ENCODE measurements at regions not wholly inside any gene's neighbourhood (a gene's known extent, or its start where the extent isn't known, plus 50 kb on each side); places are given as distances from the start of the nearest gene placed in this dataset.

- Histone ChIP-seq H3K79me2 (ENCODE audit: control insufficient read depth, insufficient read depth, low read length, unreplicated experiment) (no peaks in the 10 kb centered on the region), H3K4me1 (ENCODE audit: control insufficient read depth, insufficient read depth, low read length, unreplicated experiment) (no peaks in the 10 kb centered on the region), H3K4me3 (ENCODE audit: low read depth, low read length) (no peak overlapping the region), H3K27me3 (ENCODE audit: insufficient read depth, low read length) (no peaks in the 10 kb centered on the region), H3K27ac (ENCODE audit: low read depth, low read length) (no peak overlapping the region), H3K36me3 (ENCODE audit: insufficient read depth, low read length) (no peaks in the 10 kb centered on the region), H2AFZ (ENCODE audit: low read length, unreplicated experiment) (no peak overlapping the region)
Measured at GRCh38 chr1:96996001-96996400, 274.4 kb downstream of the PTBP2 start.

- H3K79me2 ChIP-seq (ENCODE audit: control insufficient read depth, insufficient read depth, low read length, unreplicated experiment) = no peaks in the 10 kb centered on the region
- no peaks in the 10 kb centered on the region for H3K36me3 ChIP-seq (ENCODE audit: insufficient read depth, low read length)
- no peak overlapping the region for H3K4me3 ChIP-seq (ENCODE audit: low read depth, low read length)
- no peak overlapping the region for H3K27ac ChIP-seq (ENCODE audit: low read depth, low read length)
- no peaks in the 10 kb centered on the region for H3K4me1 ChIP-seq (ENCODE audit: control insufficient read depth, insufficient read depth, low read length, unreplicated experiment)
- H2AFZ ChIP-seq (ENCODE audit: low read length, unreplicated experiment) = no peak overlapping the region
- no peaks in the 10 kb centered on the region for H3K27me3 ChIP-seq (ENCODE audit: insufficient read depth, low read length)
Measured at GRCh38 chr1:96997717-96998116, 276.1 kb downstream of the PTBP2 start.

GRCh38 chr1:96998466-96998865 is 276.9 kb downstream of the PTBP2 start:
- Histone ChIP-seq H3K4me1 (ENCODE audit: control insufficient read depth, insufficient read depth, low read length, unreplicated experiment) (no peaks in the 10 kb centered on the region), H3K79me2 (ENCODE audit: control insufficient read depth, insufficient read depth, low read length, unreplicated experiment) (no peaks in the 10 kb centered on the region), H3K27me3 (ENCODE audit: insufficient read depth, low read length) (no peaks in the 10 kb centered on the region), H3K4me3 (ENCODE audit: low read depth, low read length) (no peak overlapping the region), H3K36me3 (ENCODE audit: insufficient read depth, low read length) (no peaks in the 10 kb centered on the region), H2AFZ (ENCODE audit: low read length, unreplicated experiment) (no peak overlapping the region), H3K27ac (ENCODE audit: low read depth, low read length) (no peak overlapping the region)

- Histone ChIP-seq H3K4me3 (ENCODE audit: low read depth, low read length) (no peak overlapping the region), H3K4me1 (ENCODE audit: control insufficient read depth, insufficient read depth, low read length, unreplicated experiment) (no peaks in the 10 kb centered on the region), H3K27me3 (ENCODE audit: insufficient read depth, low read length) (no peaks in the 10 kb centered on the region), H2AFZ (ENCODE audit: low read length, unreplicated experiment) (no peak overlapping the region), H3K27ac (ENCODE audit: low read depth, low read length) (no peak overlapping the region), H3K36me3 (ENCODE audit: insufficient read depth, low read length) (no peaks in the 10 kb centered on the region), H3K79me2 (ENCODE audit: control insufficient read depth, insufficient read depth, low read length, unreplicated experiment) (no peaks in the 10 kb centered on the region)
Measured at GRCh38 chr1:96999191-96999590, 277.6 kb downstream of the PTBP2 start.

GRCh38 chr1:97004054-97004453 is 282.5 kb downstream of the PTBP2 start:
- H3K27ac ChIP-seq (ENCODE audit: low read depth, low read length) = no peak overlapping the region
- H2AFZ ChIP-seq (ENCODE audit: low read length, unreplicated experiment) = no peak overlapping the region
- no peaks in the 10 kb centered on the region for H3K79me2 ChIP-seq (ENCODE audit: control insufficient read depth, insufficient read depth, low read length, unreplicated experiment)
- H3K27me3 ChIP-seq (ENCODE audit: insufficient read depth, low read length) = no peaks in the 10 kb centered on the region
- no peaks in the 10 kb centered on the region for H3K36me3 ChIP-seq (ENCODE audit: insufficient read depth, low read length)
- H3K4me1 ChIP-seq (ENCODE audit: control insufficient read depth, insufficient read depth, low read length, unreplicated experiment) = peaks cover 32% of the 10 kb centered on the region
- no peak overlapping the region for H3K4me3 ChIP-seq (ENCODE audit: low read depth, low read length)

- no peaks in the 10 kb centered on the region for H3K27me3 ChIP-seq (ENCODE audit: insufficient read depth, low read length)
- no peak overlapping the region for H2AFZ ChIP-seq (ENCODE audit: low read length, unreplicated experiment)
- H3K27ac ChIP-seq (ENCODE audit: low read depth, low read length) = no peak overlapping the region
- peaks cover 32% of the 10 kb centered on the region for H3K4me1 ChIP-seq (ENCODE audit: control insufficient read depth, insufficient read depth, low read length, unreplicated experiment)
- no peaks in the 10 kb centered on the region for H3K36me3 ChIP-seq (ENCODE audit: insufficient read depth, low read length)
- no peak overlapping the region for H3K4me3 ChIP-seq (ENCODE audit: low read depth, low read length)
- no peaks in the 10 kb centered on the region for H3K79me2 ChIP-seq (ENCODE audit: control insufficient read depth, insufficient read depth, low read length, unreplicated experiment)
Measured at GRCh38 chr1:97004743-97005142, 283.2 kb downstream of the PTBP2 start.

- no peak overlapping the region for H2AFZ ChIP-seq (ENCODE audit: low read length, unreplicated experiment)
- no peaks in the 10 kb centered on the region for H3K79me2 ChIP-seq (ENCODE audit: control insufficient read depth, insufficient read depth, low read length, unreplicated experiment)
- no peaks in the 10 kb centered on the region for H3K36me3 ChIP-seq (ENCODE audit: insufficient read depth, low read length)
- peaks cover 38% of the 10 kb centered on the region for H3K4me1 ChIP-seq (ENCODE audit: control insufficient read depth, insufficient read depth, low read length, unreplicated experiment)
- no peak overlapping the region for H3K27ac ChIP-seq (ENCODE audit: low read depth, low read length)
- H3K4me3 ChIP-seq (ENCODE audit: low read depth, low read length) = no peak overlapping the region
- no peaks in the 10 kb centered on the region for H3K27me3 ChIP-seq (ENCODE audit: insufficient read depth, low read length)
Measured at GRCh38 chr1:97006044-97006661, 284.6 kb downstream of the PTBP2 start.

GRCh38 chr1:97007840-97008604 is 286.4 kb downstream of the PTBP2 start:
- Histone ChIP-seq H3K27me3 (ENCODE audit: insufficient read depth, low read length) (no peaks in the 10 kb centered on the region), H3K79me2 (ENCODE audit: control insufficient read depth, insufficient read depth, low read length, unreplicated experiment) (no peaks in the 10 kb centered on the region), H2AFZ (ENCODE audit: low read length, unreplicated experiment) (no peak overlapping the region), H3K4me1 (ENCODE audit: control insufficient read depth, insufficient read depth, low read length, unreplicated experiment) (peaks cover 40% of the 10 kb centered on the region), H3K36me3 (ENCODE audit: insufficient read depth, low read length) (no peaks in the 10 kb centered on the region), H3K4me3 (ENCODE audit: low read depth, low read length) (no peak overlapping the region), H3K27ac (ENCODE audit: low read depth, low read length) (no peak overlapping the region)

GRCh38 chr1:97010566-97011264 is 289.1 kb downstream of the PTBP2 start:
- Histone ChIP-seq H2AFZ (ENCODE audit: low read length, unreplicated experiment) (peak overlapping the region; percentile 10), H3K4me3 (ENCODE audit: low read depth, low read length) (no peak overlapping the region), H3K4me1 (ENCODE audit: control insufficient read depth, insufficient read depth, low read length, unreplicated experiment) (peaks cover 60% of the 10 kb centered on the region), H3K79me2 (ENCODE audit: control insufficient read depth, insufficient read depth, low read length, unreplicated experiment) (no peaks in the 10 kb centered on the region), H3K27ac (ENCODE audit: low read depth, low read length) (no peak overlapping the region), H3K27me3 (ENCODE audit: insufficient read depth, low read length) (no peaks in the 10 kb centered on the region), H3K36me3 (ENCODE audit: insufficient read depth, low read length) (no peaks in the 10 kb centered on the region)

- no peak overlapping the region for H2AFZ ChIP-seq (ENCODE audit: low read length, unreplicated experiment)
- no peaks in the 10 kb centered on the region for H3K79me2 ChIP-seq (ENCODE audit: control insufficient read depth, insufficient read depth, low read length, unreplicated experiment)
- H3K27ac ChIP-seq (ENCODE audit: low read depth, low read length) = no peak overlapping the region
- no peaks in the 10 kb centered on the region for H3K36me3 ChIP-seq (ENCODE audit: insufficient read depth, low read length)
- no peaks in the 10 kb centered on the region for H3K27me3 ChIP-seq (ENCODE audit: insufficient read depth, low read length)
- no peak overlapping the region for H3K4me3 ChIP-seq (ENCODE audit: low read depth, low read length)
- peaks cover 40% of the 10 kb centered on the region for H3K4me1 ChIP-seq (ENCODE audit: control insufficient read depth, insufficient read depth, low read length, unreplicated experiment)
Measured at GRCh38 chr1:97013136-97013535, 291.6 kb downstream of the PTBP2 start.

All from ACC112 (cell line).